HG02938 (cell line): ENCODE measurements at regions not wholly inside any gene's neighbourhood (a gene's known extent, or its start where the extent isn't known, plus 50 kb on each side); places are given as distances from the start of the nearest gene placed in this dataset.

Source experiments
- ATAC-seq: cut with Tn5 transposase; IDR thresholded peaks from one replicate; pipeline ENCODE4 v1.9.1; 2021; ENCODE audit warnings: mild to moderate bottlenecking, moderate library complexity; ENCODE audit not compliant: unreplicated experiment

DNA sequence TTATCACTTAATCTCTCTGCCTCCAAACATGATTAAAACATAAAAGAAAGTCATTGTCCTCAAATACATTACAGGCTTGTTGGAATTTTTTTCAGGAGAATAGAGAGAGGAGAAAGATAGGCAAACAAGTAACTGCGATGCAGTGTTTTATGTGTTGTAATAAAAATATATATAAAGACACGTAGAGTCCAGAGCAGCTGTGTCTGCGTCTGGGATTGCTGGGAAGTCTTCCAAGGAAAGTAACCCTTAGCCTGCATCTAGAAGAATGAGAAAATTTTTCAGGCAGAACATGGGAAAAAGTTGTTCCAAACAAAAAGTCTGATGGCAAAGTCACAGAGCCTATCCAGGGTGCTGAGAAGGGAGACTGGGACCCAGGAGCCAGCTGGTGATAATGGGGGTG, 91.8 kb upstream of the ST6GAL2 start:
- no peak for ATAC-seq

DNA sequence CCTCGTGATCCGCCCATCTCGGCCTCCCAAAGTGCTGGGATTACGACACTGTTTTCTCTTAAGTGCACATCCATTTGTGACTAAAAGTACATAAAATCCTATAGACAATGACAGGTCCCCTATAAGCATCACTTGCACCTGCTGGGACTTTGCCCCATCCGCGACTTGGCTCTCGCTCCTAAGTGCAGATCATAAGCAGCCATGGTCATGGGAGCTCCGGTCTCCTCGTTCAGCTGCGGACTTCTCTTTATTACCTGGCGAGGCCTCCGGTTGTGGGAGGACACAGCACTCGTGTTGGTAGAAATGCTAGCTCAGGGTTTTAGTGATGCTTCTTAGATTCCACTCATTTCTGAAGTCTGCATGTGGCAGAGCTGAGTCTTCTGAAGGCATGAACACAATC, 92.7 kb upstream of the ST6GAL2 start:
- ATAC-seq, result no peak

DNA sequence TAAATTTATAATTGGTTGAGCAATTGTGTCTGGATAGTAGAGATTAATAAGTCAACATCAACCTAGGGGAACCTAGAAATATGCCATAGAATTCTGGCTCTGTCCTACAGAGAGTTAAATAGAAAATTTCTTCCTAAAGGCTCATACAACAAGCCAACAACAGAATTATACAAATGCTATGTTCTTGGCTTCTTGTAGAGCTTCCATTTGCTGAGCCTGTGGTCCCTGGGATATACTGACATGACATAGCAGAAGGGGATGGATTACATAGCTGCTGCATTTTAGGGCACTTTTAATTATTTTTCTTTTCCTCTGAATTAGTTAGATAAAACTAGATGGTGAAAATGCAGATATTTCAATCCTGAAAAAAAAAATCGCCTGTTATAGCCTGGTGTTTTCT, 95.5 kb upstream of the ST6GAL2 start:
- ATAC-seq, result no peak

DNA sequence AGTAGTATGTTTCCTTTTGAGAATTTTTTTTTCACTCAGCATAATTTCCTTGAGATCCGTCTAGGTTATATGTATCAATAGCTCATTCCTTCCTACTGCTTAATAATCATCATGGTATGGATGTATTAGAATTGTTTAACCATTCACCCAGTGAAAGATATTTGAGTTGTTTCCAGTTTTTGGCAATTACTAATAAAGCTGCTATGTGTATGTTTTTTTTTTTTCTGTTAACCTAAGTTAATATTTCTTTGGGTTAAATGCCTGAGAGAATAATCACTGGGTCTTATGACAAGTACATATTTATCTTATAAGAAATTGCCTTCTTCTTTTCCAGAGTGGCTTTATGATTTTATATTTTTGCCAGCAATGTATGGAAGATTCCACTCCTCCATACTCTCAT, 96.4 kb upstream of the ST6GAL2 start:
- ATAC-seq, result no peak

GRCh38 chr2:106983305-106983704, 97.3 kb upstream of the ST6GAL2 start:
- ATAC-seq, result no peak

GRCh38 chr2:106988361-106988760, 102.4 kb upstream of the ST6GAL2 start:
- ATAC-seq, result no peak

- no peak for ATAC-seq
Observed at GRCh38 chr2:106990297-106990696, 104.3 kb upstream of the ST6GAL2 start.

DNA sequence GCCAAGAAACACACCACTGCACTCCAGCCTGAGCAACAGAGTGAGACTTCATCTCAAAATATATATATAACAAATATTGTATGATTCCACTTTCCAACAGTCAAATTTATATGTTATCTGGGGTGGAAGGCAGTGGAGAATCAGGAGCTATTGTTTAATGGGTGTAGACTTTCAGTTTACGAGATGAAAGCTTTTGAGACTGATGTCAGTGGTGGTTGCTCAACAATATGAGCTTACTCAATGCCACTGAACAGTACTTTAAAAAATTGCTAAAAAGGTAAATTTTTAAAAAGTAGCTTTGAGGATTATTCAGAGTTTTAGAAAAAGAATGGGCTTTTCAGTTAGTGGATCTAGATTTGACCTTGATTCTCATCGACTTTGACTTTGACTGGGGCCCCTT, 105.9 kb upstream of the ST6GAL2 start:
- no peak for ATAC-seq

- ATAC-seq, result no peak
Observed at GRCh38 chr2:106995556-106995955, 109.6 kb upstream of the ST6GAL2 start.

GRCh38 chr2:106996171-106996769, 110.3 kb upstream of the ST6GAL2 start:
- ATAC-seq, result no peak

DNA sequence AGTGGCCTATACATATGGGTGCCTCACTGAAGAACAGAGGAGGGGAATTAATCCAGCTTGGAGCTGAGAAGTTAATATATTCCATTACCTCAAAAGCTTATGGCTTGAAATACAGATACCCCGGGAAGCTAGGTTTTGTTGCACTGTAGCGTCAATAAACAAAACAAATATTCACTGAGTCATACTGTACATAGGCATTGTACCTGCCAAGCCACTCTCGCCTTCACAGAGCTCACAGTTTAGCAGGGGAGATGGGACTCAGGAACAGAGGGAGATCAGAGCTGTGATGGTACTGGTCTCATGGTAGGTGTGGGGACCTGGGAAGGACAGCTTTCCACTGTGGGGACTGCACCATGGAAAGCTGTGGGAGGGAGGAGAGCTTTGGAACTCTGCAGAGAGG, 111.2 kb upstream of the ST6GAL2 start:
- no peak for ATAC-seq

DNA sequence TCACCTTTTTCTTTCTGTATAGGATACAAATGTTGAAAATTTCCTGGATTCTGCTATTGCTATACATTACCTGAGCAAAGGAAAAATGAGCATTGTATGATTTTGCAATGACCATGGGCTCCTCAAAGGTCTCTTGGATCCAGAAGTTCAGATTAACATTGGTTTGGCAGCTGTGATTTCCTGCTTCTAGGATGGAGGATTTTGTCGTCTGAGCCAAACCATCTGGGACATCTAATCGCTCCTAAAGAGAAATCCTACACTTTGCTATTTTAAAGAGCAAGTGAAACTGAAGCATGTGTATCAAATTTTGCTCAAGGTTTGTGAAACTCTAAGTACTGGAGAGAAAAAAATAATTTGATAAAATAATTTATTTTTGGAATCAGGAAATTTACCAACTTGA, 115.1 kb upstream of the ST6GAL2 start:
- no peak for ATAC-seq

- no peak for ATAC-seq
Observed at GRCh38 chr2:107001551-107001950, 115.6 kb upstream of the ST6GAL2 start.

- no peak for ATAC-seq
Observed at GRCh38 chr2:107001964-107002696, 116.2 kb upstream of the ST6GAL2 start.

GRCh38 chr2:107002735-107003134, 116.8 kb upstream of the ST6GAL2 start:
- no peak for ATAC-seq

- ATAC-seq, result no peak
Observed at GRCh38 chr2:107005853-107006252, 119.9 kb upstream of the ST6GAL2 start.

GRCh38 chr2:107006836-107007235, 120.9 kb upstream of the ST6GAL2 start:
- ATAC-seq, result no peak

- ATAC-seq, result no peak
Observed at GRCh38 chr2:107007927-107008326, 122.0 kb upstream of the ST6GAL2 start.

- ATAC-seq, result no peak
Observed at GRCh38 chr2:107008843-107009242, 122.9 kb upstream of the ST6GAL2 start.

- ATAC-seq, result no peak
Observed at GRCh38 chr2:107009275-107009674, 123.3 kb upstream of the ST6GAL2 start.

GRCh38 chr2:107012714-107013306, 126.8 kb upstream of the ST6GAL2 start:
- ATAC-seq, result no peak

DNA sequence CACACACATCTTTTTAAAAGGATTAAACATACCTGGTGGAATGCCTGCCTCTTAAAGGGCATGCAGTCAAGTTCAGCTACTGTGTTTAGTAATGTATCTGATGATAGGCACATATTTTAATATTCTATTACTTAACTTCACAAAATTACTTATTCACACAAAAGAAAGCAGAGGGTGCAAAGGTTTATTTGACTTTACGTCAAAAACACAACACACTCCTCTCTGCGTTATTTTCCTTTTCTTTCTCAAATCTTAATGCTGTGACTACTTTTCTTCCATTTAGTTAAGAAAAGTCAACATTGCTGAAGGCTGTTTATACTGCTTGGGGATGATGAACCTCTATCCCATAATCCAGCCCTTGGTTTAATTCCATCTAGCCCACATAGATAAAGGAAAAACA, 127.9 kb upstream of the ST6GAL2 start:
- no peak for ATAC-seq
